Spleen (tissue), 11 donors: ENCODE measurements at regions not wholly inside any gene's neighbourhood (a gene's known extent, or its start where the extent isn't known, plus 50 kb on each side); places are given as distances from the start of the nearest gene placed in this dataset.

Source experiments
- DNase-seq: peaks from one replicate; pipeline ENCODE4 v3.0.0-alpha.2; 2020
- H3K27ac ChIP-seq, 8 donors: fragments of 200-600 bp; sonication (generic) in 7 of 8; 1 replicate in 4 of 8; 2 replicates in 4 of 8; pipeline versions ENCODE4 v1.5.0 to v1.8.0; 2016 to 2021; ENCODE audit warnings: inconsistent platforms in 4 of 8, mild to moderate bottlenecking in 4 of 8, moderate library complexity in 1 of 8
- H3K27me3 ChIP-seq, 7 donors: fragments of 200-600 bp; sonication (generic) in 6 of 7; replicated peaks in 1 of 7; 1 replicate in 4 of 7; 2 replicates in 3 of 7; pipeline versions ENCODE4 v1.5.0 to v1.8.0; 2016 to 2021; ENCODE audit warnings: inconsistent platforms in 3 of 7, mild to moderate bottlenecking in 1 of 7
- H3K36me3 ChIP-seq, 6 donors: fragments of 200-600 bp; sonication (generic) in 5 of 6; 1 replicate in 4 of 6; 2 replicates in 2 of 6; pipeline versions ENCODE4 v1.5.0 to v1.8.0; 2016 to 2021; ENCODE audit warnings: inconsistent platforms in 2 of 6
- H3K4me1 ChIP-seq, 6 donors: fragments of 200-600 bp; sonication (generic) in 5 of 6; 1 replicate in 3 of 6; 2 replicates in 3 of 6; pipeline versions ENCODE4 v1.5.0 to v1.8.0; 2016 to 2021; ENCODE audit warnings: inconsistent platforms in 3 of 6
- H3K4me3 ChIP-seq, 8 donors: fragments of 200-600 bp; sonication (generic) in 7 of 8; 1 replicate in 4 of 8; 2 replicates in 4 of 8; pipeline versions ENCODE4 v1.5.0 to v1.8.0; 2016 to 2021; ENCODE audit warnings: inconsistent platforms in 4 of 8, mild to moderate bottlenecking in 4 of 8, moderate library complexity in 2 of 8
- H3K9me3 ChIP-seq, 8 donors: fragments of 200-600 bp; sonication (generic) in 7 of 8; 1 replicate in 4 of 8; 2 replicates in 4 of 8; pipeline versions ENCODE4 v1.5.0 to v1.8.0; 2016 to 2021; ENCODE audit warnings: inconsistent platforms in 4 of 8
- CTCF ChIP-seq, 11 experiments: fragments of 200-600 bp in 7 of 11; fragments of 450-650 bp in 4 of 11; sonication (generic) in 4 of 11; IDR thresholded peaks in 8 of 11; conservative IDR thresholded peaks in 3 of 11; 1 replicate in 7 of 11; 2 replicates in 4 of 11; pipeline versions ENCODE4 v1.4.0 to v1.8.0; 2016 to 2021; ENCODE audit warnings: antibody characterized with exemption in 11 of 11, inconsistent platforms in 4 of 11, mild to moderate bottlenecking in 1 of 11
- POLR2A ChIP-seq, 3 donors: fragments of 450-650 bp; IDR thresholded peaks; one replicate each; pipeline ENCODE4 v1.5.1; 2017; ENCODE audit warnings: antibody characterized with exemption in 3 of 3, mild to moderate bottlenecking in 1 of 3
- POLR2AphosphoS5 ChIP-seq, 3 donors: sonication (generic); formaldehyde crosslinking; IDR thresholded peaks; one replicate each; pipeline ENCODE4 v1.5.1; 2017; ENCODE audit warnings: antibody characterized with exemption in 3 of 3
- WGBS, 5 donors: extraction: QIAGEN DNeasy Blood & Tissue Kit in 3 of 5; methylation state at CpG; one replicate each; pipeline versions ENCODE4 v1.1.5 to v1.1.7; 2013 to 2018; 5-methylcytosine and 5-hydroxymethylcytosine counted together
- intact Hi-C: fragments of 100-400 bp; cut with DNase I; formaldehyde crosslinking; loops from one replicate; pipeline ENCODE4 v1.15.0; 2023; ENCODE audit warnings: low total_unique reads
- donor health status: healthy with polysubstance abuse.
- donor health status: DM: no; HTN: no; CAD: no; lungs with moderate emphysema.
- donor health status: DM: no; HTN: no; CAD: no.
- donor health status: Bipolar disorder and iron deficiency.
- donor health status: healthy.
- donor health status: DM: no; HTN: no; CAD: no.
- donor health status: DM: yes; HTN: yes; CAD: no.

GRCh38 chr6:165910184-165910966 is 247.3 kb upstream of the PDE10A start:
- Histone ChIP-seq H3K4me3 (no peak overlapping the region), H3K4me1 (no peaks in the 10 kb centered on the region), H3K27ac (no peak overlapping the region), H3K27me3 (peaks cover 0 to 27% (median 0%) of the 10 kb centered on the region in 7 donors), H3K9me3 (no peaks in the 10 kb centered on the region), H3K36me3 (no peaks in the 10 kb centered on the region)
- DNase-seq, result no peak
- WGBS, 5 donors, result 76 to 89% (median 87%) methylated on average over 11 of the region's 11 CpGs
- TF ChIP-seq POLR2A (IDR thresholded peaks at IDR 0.05) (no peak), CTCF (IDR thresholded peaks at IDR 0.05 in 8 of 11, conservative IDR thresholded peaks at IDR 0.05 in 3 of 11) (no peak), POLR2AphosphoS5 (IDR thresholded peaks at IDR 0.05) (no peak)
- intact Hi-C loops, result no loop called here

- no peaks in the 10 kb centered on the region for H3K9me3 ChIP-seq
- WGBS, 5 donors, result 83 to 96% (median 91%) methylated on average over 7 of the region's 7 CpGs
- no peaks in the 10 kb centered on the region for H3K4me1 ChIP-seq
- no peak overlapping the region for H3K4me3 ChIP-seq
- intact Hi-C loops, result no loop called here
- no peak overlapping the region for H3K27ac ChIP-seq
- H3K27me3 ChIP-seq, result peaks cover 0 to 24% (median 0%) of the 10 kb centered on the region in 7 donors
- no peak for TF ChIP-seq CTCF (IDR thresholded peaks at IDR 0.05 in 8 of 11, conservative IDR thresholded peaks at IDR 0.05 in 3 of 11)
- no peak for TF ChIP-seq POLR2A (IDR thresholded peaks at IDR 0.05)
- TF ChIP-seq POLR2AphosphoS5 (IDR thresholded peaks at IDR 0.05), result no peak
- no peaks in the 10 kb centered on the region for H3K36me3 ChIP-seq
- no peak for DNase-seq
Measured at GRCh38 chr6:165906736-165907135, 243.7 kb upstream of the PDE10A start.

GRCh38 chr6:165905744-165906143 is 242.7 kb upstream of the PDE10A start:
- Histone ChIP-seq H3K36me3 (no peaks in the 10 kb centered on the region), H3K27me3 (peaks cover 0 to 24% (median 0%) of the 10 kb centered on the region in 7 donors), H3K4me1 (no peaks in the 10 kb centered on the region), H3K27ac (no peak overlapping the region), H3K4me3 (no peak overlapping the region), H3K9me3 (no peaks in the 10 kb centered on the region)
- TF ChIP-seq CTCF (IDR thresholded peaks at IDR 0.05 in 8 of 11, conservative IDR thresholded peaks at IDR 0.05 in 3 of 11), result no peak
- no peak for TF ChIP-seq POLR2A (IDR thresholded peaks at IDR 0.05)
- no peak for TF ChIP-seq POLR2AphosphoS5 (IDR thresholded peaks at IDR 0.05)
- intact Hi-C loops, result no loop called here
- 55 to 100% (median 76%) methylated on average over 1 to 2 of the region's 2 CpGs for WGBS, 5 donors
- no peak for DNase-seq

- TF ChIP-seq POLR2A (IDR thresholded peaks at IDR 0.05) (no peak), CTCF (IDR thresholded peaks at IDR 0.05 in 8 of 11, conservative IDR thresholded peaks at IDR 0.05 in 3 of 11) (no peak), POLR2AphosphoS5 (IDR thresholded peaks at IDR 0.05) (no peak)
- H3K27me3 ChIP-seq, result peaks cover 0 to 13% (median 0%) of the 10 kb centered on the region in 7 donors
- H3K9me3 ChIP-seq, result no peaks in the 10 kb centered on the region
- intact Hi-C loops, result no loop called here
- H3K4me3 ChIP-seq, result no peak overlapping the region
- no peaks in the 10 kb centered on the region for H3K36me3 ChIP-seq
- 76 to 88% (median 82%) methylated on average over 9 to 10 of the region's 10 CpGs for WGBS, 5 donors
- no peak overlapping the region for H3K27ac ChIP-seq
- no peak for DNase-seq
- no peaks in the 10 kb centered on the region for H3K4me1 ChIP-seq
Measured at GRCh38 chr6:165900970-165901369, 237.9 kb upstream of the PDE10A start.
